ENCODE measurements at regions not wholly inside any gene's neighbourhood (a gene's known extent, or its start where the extent isn't known, plus 50 kb on each side); places are given as distances from the start of the nearest gene placed in this dataset.

DNA sequence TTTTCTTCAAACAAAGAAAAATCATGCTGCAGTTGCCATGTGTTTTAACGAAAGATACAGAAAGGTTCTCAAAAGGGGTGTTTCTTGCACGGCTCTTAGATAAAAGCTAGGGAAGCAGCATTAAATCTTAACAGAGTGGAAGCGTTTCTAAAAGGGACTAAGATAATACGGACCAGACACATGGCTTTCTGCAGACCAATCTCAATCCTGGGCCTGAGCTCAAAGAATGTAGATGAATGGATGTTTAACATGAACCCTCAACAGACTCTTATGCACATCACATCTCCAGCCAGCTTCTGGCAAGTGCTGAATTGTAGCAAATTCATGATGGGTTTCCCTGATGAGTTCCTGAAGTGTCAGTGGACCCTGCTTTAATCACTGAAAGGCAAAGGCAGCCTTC, 80.2 kb upstream of the COX10 start:
- TF ChIP-seq, protein P1, sequence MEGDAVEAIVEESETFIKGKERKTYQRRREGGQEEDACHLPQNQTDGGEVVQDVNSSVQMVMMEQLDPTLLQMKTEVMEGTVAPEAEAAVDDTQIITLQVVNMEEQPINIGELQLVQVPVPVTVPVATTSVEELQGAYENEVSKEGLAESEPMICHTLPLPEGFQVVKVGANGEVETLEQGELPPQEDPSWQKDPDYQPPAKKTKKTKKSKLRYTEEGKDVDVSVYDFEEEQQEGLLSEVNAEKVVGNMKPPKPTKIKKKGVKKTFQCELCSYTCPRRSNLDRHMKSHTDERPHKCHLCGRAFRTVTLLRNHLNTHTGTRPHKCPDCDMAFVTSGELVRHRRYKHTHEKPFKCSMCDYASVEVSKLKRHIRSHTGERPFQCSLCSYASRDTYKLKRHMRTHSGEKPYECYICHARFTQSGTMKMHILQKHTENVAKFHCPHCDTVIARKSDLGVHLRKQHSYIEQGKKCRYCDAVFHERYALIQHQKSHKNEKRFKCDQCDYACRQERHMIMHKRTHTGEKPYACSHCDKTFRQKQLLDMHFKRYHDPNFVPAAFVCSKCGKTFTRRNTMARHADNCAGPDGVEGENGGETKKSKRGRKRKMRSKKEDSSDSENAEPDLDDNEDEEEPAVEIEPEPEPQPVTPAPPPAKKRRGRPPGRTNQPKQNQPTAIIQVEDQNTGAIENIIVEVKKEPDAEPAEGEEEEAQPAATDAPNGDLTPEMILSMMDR (IDR thresholded peaks at IDR 0.05; ENCODE audit: poor library complexity, severe bottlenecking) = no peak
- TF ChIP-seq TAF1 (IDR thresholded peaks at IDR 0.05; ENCODE audit: low read depth) (no peak), POLR2AphosphoS5 (IDR thresholded peaks at IDR 0.05) (no peak)
- TF ChIP-seq, protein P2, sequence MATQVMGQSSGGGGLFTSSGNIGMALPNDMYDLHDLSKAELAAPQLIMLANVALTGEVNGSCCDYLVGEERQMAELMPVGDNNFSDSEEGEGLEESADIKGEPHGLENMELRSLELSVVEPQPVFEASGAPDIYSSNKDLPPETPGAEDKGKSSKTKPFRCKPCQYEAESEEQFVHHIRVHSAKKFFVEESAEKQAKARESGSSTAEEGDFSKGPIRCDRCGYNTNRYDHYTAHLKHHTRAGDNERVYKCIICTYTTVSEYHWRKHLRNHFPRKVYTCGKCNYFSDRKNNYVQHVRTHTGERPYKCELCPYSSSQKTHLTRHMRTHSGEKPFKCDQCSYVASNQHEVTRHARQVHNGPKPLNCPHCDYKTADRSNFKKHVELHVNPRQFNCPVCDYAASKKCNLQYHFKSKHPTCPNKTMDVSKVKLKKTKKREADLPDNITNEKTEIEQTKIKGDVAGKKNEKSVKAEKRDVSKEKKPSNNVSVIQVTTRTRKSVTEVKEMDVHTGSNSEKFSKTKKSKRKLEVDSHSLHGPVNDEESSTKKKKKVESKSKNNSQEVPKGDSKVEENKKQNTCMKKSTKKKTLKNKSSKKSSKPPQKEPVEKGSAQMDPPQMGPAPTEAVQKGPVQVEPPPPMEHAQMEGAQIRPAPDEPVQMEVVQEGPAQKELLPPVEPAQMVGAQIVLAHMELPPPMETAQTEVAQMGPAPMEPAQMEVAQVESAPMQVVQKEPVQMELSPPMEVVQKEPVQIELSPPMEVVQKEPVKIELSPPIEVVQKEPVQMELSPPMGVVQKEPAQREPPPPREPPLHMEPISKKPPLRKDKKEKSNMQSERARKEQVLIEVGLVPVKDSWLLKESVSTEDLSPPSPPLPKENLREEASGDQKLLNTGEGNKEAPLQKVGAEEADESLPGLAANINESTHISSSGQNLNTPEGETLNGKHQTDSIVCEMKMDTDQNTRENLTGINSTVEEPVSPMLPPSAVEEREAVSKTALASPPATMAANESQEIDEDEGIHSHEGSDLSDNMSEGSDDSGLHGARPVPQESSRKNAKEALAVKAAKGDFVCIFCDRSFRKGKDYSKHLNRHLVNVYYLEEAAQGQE (IDR thresholded peaks at IDR 0.05; ENCODE audit: borderline replicate concordance) = no peak
